ENCODE measurements at regions not wholly inside any gene's neighbourhood (a gene's known extent, or its start where the extent isn't known, plus 50 kb on each side); places are given as distances from the start of the nearest gene placed in this dataset.

GRCh38 chr10:108413954-108414353 lies 1249.4 kb upstream of the SORCS1 start:
- dilution Hi-C loops (cut with HindIII; ENCODE audit: low sequenced_read_pairs, unreplicated experiment), result no loop called here
- WGBS, 2 experiments (ENCODE audit: extremely low coverage in 2 of 2, insufficient read length in 1 of 2), result no CpG with 5 or more reads among the region's 4 CpGs

More at GRCh38 chr10:108413954-108414353, 1249.4 kb upstream of the SORCS1 start:
- intact Hi-C loops (cut with micrococcal nuclease) (no loop called here), in situ Hi-C loops (cut with MboI; ENCODE audit: low sequenced_read_pairs) (no loop called here)
- Histone ChIP-seq H3K4me2 (ENCODE audit: low read depth, low read length) (no peak overlapping the region), H3K23ac (ENCODE audit: low read depth, low read length) (no peak overlapping the region), H2BK20ac (ENCODE audit: low read depth, low read length) (no peak overlapping the region), H2AK9ac (replicated peaks; ENCODE audit: low read depth, low read length, poor library complexity) (no peak overlapping the region), H3K18ac (ENCODE audit: low read depth, low read length) (no peak overlapping the region), H3K4me3 (ENCODE audit: insufficient read depth, low read depth, low read length) (no peak overlapping the region), H2AK5ac (ENCODE audit: low read depth, low read length) (no peak overlapping the region), H3K79me1 (ENCODE audit: low read depth in 1 of 2, low read length in 2 of 2) (no peaks in the 10 kb centered on the region), H3K4me1 (ENCODE audit: control insufficient read depth, insufficient read depth, low read length) (no peaks in the 10 kb centered on the region), H3K9ac (ENCODE audit: low read depth, low read length) (no peak overlapping the region), H3K27me3 (ENCODE audit: control insufficient read depth, insufficient read depth, low read length) (no peaks in the 10 kb centered on the region), H3K14ac (replicated peaks; ENCODE audit: low read depth, low read length) (no peak overlapping the region), H3K9me3 (ENCODE audit: control insufficient read depth, insufficient read depth, low read length) (no peaks in the 10 kb centered on the region), H3K4ac (ENCODE audit: low read depth, low read length) (no peak overlapping the region), H3K36me3 (ENCODE audit: control insufficient read depth, insufficient read depth, low read length) (no peaks in the 10 kb centered on the region), H2BK15ac (ENCODE audit: low read depth, low read length) (no peak overlapping the region), H4K91ac (ENCODE audit: insufficient read depth, low read depth, low read length) (no peak overlapping the region), H2BK5ac (ENCODE audit: low read depth, low read length, poor library complexity, severe bottlenecking) (no peak overlapping the region), H3K56ac (ENCODE audit: extremely low read depth, insufficient read depth, low read length) (no peak overlapping the region), H3K9me1 (ENCODE audit: insufficient read depth, low read length) (no peaks in the 10 kb centered on the region), H4K8ac (ENCODE audit: low read depth in 2 of 2, low read length in 2 of 2) (no peak overlapping the region), H3K27ac (ENCODE audit: insufficient read depth, low read length) (no peak overlapping the region), H2AFZ (replicated peaks; ENCODE audit: low read length, poor library complexity) (no peak overlapping the region), H4K5ac (ENCODE audit: low read depth, low read length) (no peak overlapping the region), H2BK120ac (ENCODE audit: low read depth, low read length) (no peak overlapping the region), H4K20me1 (ENCODE audit: insufficient read depth, low read length) (no peaks in the 10 kb centered on the region)
- POLR2A ChIA-PET (ENCODE audit: unreplicated experiment), result no interaction called here
- TF ChIP-seq SMC3 (IDR thresholded peaks at IDR 0.05; ENCODE audit: low read depth, low read length), result no peak
- no peak for TF ChIP-seq CEBPB (IDR thresholded peaks at IDR 0.05; ENCODE audit: low read depth, low read length)
- TF ChIP-seq BHLHE40 (IDR thresholded peaks at IDR 0.05; ENCODE audit: low read depth, low read length), result no peak
- no peak for TF ChIP-seq CTCF (conservative IDR thresholded peaks at IDR 0.05; ENCODE audit: low read depth, low read length)
- no peak for TF ChIP-seq MXI1 (IDR thresholded peaks at IDR 0.05; ENCODE audit: borderline replicate concordance, low read depth, low read length)
- TF ChIP-seq CHD1 (IDR thresholded peaks at IDR 0.05; ENCODE audit: low read depth, low read length), result no peak
- TF ChIP-seq, protein P1, sequence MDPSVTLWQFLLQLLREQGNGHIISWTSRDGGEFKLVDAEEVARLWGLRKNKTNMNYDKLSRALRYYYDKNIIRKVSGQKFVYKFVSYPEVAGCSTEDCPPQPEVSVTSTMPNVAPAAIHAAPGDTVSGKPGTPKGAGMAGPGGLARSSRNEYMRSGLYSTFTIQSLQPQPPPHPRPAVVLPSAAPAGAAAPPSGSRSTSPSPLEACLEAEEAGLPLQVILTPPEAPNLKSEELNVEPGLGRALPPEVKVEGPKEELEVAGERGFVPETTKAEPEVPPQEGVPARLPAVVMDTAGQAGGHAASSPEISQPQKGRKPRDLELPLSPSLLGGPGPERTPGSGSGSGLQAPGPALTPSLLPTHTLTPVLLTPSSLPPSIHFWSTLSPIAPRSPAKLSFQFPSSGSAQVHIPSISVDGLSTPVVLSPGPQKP (IDR thresholded peaks at IDR 0.05; ENCODE audit: borderline replicate concordance, low read depth, low read length), result no peak
- TF ChIP-seq RAD21 (IDR thresholded peaks at IDR 0.05; ENCODE audit: low read length), result no peak
- TF ChIP-seq USF2 (IDR thresholded peaks at IDR 0.05; ENCODE audit: low read depth, low read length), result no peak
- no peak for TF ChIP-seq MAFK (IDR thresholded peaks at IDR 0.05; ENCODE audit: low read depth, low read length)
- no peak for TF ChIP-seq FOS (IDR thresholded peaks at IDR 0.05; ENCODE audit: low read depth, low read length)
- TF ChIP-seq MAZ (IDR thresholded peaks at IDR 0.05; ENCODE audit: borderline replicate concordance, low read depth, low read length), result no peak
- no peak for TF ChIP-seq POLR2A (IDR thresholded peaks at IDR 0.05; ENCODE audit: low read depth, low read length)
- TF ChIP-seq RFX5 (IDR thresholded peaks at IDR 0.05; ENCODE audit: low read depth, low read length), result no peak
- TF ChIP-seq RCOR1 (IDR thresholded peaks at IDR 0.05; ENCODE audit: insufficient replicate concordance, low read length), result no peak
- TF ChIP-seq NFE2L2 (IDR thresholded peaks at IDR 0.05; ENCODE audit: low read depth, low read length), result no peak
- CTCF ChIA-PET, result interaction anchor here (0.7 kb wide), 1 partner anchor 10 kb away, joined by 3 read pairs; no protein-coding TSS in a partner anchor
- DNase-seq, result no peak
- ATAC-seq (ENCODE audit: low read depth), result no peak
- no TSS peak for BruUV-seq (replicated peaks)

Measured in IMR-90 (cell line).